HCT116 (cell line): ENCODE measurements at regions not wholly inside any gene's neighbourhood (a gene's known extent, or its start where the extent isn't known, plus 50 kb on each side); places are given as distances from the start of the nearest gene placed in this dataset.

Experiments
- EGR1 ChIP-seq: IDR thresholded peaks from 2 replicates; pipeline ENCODE4 v1.6.1; 2012; ENCODE audit warnings: low read depth
- EZH2 ChIP-seq: fragments of 200-600 bp; sonication (generic); IDR thresholded peaks from 2 replicates; pipeline ENCODE4 v1.6.1; 2017; ENCODE audit warnings: antibody characterized with exemption, mixed run types
- EZH2phosphoT487 ChIP-seq: fragments of 200-600 bp; IDR thresholded peaks from 2 replicates; pipeline ENCODE4 v1.6.1; 2018; ENCODE audit warnings: antibody characterized with exemption, borderline replicate concordance
- JUND ChIP-seq: IDR thresholded peaks from 2 replicates; pipeline ENCODE4 v1.6.1; 2012
- POLR2A ChIP-seq: IDR thresholded peaks from 2 replicates; pipeline ENCODE4 v1.7.0; 2011; ENCODE audit warnings: borderline replicate concordance; ENCODE audit not compliant: insufficient read depth, insufficient read length; ENCODE audit errors: extremely low read depth
- SP1 ChIP-seq: IDR thresholded peaks from 2 replicates; pipeline ENCODE4 v1.6.1; 2012; ENCODE audit warnings: low read depth
- SRF ChIP-seq: IDR thresholded peaks from 2 replicates; pipeline ENCODE4 v1.6.1; 2012; ENCODE audit warnings: low read depth
- TF ChIP-seq, protein P1 (sequence below), 3 experiments: fragments of 200-600 bp in 1 of 3; sonication (generic) in 1 of 3; IDR thresholded peaks in 2 of 3; conservative IDR thresholded peaks in 1 of 3; 2 replicates each; pipeline ENCODE4 v1.5.1; 2012 to 2017; ENCODE audit warnings: low read depth in 2 of 3, low read length in 2 of 3, antibody characterized with exemption in 1 of 3, borderline replicate concordance in 1 of 3, control low read depth in 1 of 3, mild to moderate bottlenecking in 1 of 3, mixed read lengths in 1 of 3, mixed run types in 1 of 3, moderate library complexity in 1 of 3; ENCODE audit not compliant: insufficient read depth in 1 of 3
- TF ChIP-seq, protein P2 (sequence below): IDR thresholded peaks from 2 replicates; pipeline ENCODE4 v1.6.1; 2012
- TF ChIP-seq, protein P3 (sequence below): IDR thresholded peaks from 2 replicates; pipeline ENCODE4 v1.6.1; 2011; ENCODE audit warnings: mild to moderate bottlenecking, low read length, moderate library complexity; ENCODE audit not compliant: insufficient replicate concordance; ENCODE audit errors: extremely low read depth
- TF ChIP-seq, protein P4 (sequence below): IDR thresholded peaks from 2 replicates; pipeline ENCODE4 v1.6.1; 2012

DNA sequence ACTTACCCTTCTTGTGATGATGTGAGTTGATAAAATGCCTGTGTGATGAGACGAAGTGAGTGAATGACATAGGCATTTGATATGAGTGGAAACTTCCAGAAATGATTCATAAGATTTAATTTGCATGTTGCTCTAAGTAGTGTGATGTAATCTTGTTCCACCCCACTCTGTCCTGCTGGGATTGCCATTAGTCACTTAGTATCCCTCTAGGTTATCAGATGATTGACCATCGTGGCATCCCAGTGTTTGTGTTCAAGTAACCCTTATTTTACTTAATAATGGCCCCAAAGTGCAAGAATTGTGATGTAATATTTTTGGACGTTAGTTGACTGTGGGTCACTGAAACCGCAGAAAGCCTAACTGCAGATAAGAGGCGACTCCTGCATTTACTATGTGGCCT lies 214.4 kb upstream of the DIO2 start:
- TF ChIP-seq, protein P1, sequence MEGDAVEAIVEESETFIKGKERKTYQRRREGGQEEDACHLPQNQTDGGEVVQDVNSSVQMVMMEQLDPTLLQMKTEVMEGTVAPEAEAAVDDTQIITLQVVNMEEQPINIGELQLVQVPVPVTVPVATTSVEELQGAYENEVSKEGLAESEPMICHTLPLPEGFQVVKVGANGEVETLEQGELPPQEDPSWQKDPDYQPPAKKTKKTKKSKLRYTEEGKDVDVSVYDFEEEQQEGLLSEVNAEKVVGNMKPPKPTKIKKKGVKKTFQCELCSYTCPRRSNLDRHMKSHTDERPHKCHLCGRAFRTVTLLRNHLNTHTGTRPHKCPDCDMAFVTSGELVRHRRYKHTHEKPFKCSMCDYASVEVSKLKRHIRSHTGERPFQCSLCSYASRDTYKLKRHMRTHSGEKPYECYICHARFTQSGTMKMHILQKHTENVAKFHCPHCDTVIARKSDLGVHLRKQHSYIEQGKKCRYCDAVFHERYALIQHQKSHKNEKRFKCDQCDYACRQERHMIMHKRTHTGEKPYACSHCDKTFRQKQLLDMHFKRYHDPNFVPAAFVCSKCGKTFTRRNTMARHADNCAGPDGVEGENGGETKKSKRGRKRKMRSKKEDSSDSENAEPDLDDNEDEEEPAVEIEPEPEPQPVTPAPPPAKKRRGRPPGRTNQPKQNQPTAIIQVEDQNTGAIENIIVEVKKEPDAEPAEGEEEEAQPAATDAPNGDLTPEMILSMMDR (IDR thresholded peaks at IDR 0.05 in 2 of 3, conservative IDR thresholded peaks at IDR 0.05 in 1 of 3; ENCODE audit: borderline replicate concordance in 1 of 3, insufficient read depth in 1 of 3, low read depth in 2 of 3, low read length in 2 of 3) = no peak
- no peak for TF ChIP-seq SP1
- no peak for TF ChIP-seq POLR2A
- TF ChIP-seq EZH2 = no peak
- TF ChIP-seq, protein P2, sequence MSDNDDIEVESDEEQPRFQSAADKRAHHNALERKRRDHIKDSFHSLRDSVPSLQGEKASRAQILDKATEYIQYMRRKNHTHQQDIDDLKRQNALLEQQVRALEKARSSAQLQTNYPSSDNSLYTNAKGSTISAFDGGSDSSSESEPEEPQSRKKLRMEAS = no peak
- TF ChIP-seq, protein P3, sequence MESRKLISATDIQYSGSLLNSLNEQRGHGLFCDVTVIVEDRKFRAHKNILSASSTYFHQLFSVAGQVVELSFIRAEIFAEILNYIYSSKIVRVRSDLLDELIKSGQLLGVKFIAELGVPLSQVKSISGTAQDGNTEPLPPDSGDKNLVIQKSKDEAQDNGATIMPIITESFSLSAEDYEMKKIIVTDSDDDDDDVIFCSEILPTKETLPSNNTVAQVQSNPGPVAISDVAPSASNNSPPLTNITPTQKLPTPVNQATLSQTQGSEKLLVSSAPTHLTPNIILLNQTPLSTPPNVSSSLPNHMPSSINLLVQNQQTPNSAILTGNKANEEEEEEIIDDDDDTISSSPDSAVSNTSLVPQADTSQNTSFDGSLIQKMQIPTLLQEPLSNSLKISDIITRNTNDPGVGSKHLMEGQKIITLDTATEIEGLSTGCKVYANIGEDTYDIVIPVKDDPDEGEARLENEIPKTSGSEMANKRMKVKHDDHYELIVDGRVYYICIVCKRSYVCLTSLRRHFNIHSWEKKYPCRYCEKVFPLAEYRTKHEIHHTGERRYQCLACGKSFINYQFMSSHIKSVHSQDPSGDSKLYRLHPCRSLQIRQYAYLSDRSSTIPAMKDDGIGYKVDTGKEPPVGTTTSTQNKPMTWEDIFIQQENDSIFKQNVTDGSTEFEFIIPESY = no peak
- no peak for TF ChIP-seq EZH2phosphoT487
- TF ChIP-seq, protein P4, sequence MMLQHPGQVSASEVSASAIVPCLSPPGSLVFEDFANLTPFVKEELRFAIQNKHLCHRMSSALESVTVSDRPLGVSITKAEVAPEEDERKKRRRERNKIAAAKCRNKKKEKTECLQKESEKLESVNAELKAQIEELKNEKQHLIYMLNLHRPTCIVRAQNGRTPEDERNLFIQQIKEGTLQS = no peak
- TF ChIP-seq SRF = no peak
- TF ChIP-seq JUND = no peak
- TF ChIP-seq EGR1 = no peak
